ENCODE measurements at regions not wholly inside any gene's neighbourhood (a gene's known extent, or its start where the extent isn't known, plus 50 kb on each side); places are given as distances from the start of the nearest gene placed in this dataset.
A peak's percentile ranks its signal among the peaks of the same experiment; 100 is the strongest.

- 0 out of 2 replicates have a peak, but pooled peaks have one; percentile 0 for TF ChIP-seq ZBTB5 (IDR thresholded peaks at IDR 0.05)
- peak; percentile 81; the same call in 1 of the 2 replicates for TF ChIP-seq OTX1 (CRISPR knock-in tag; IDR thresholded peaks at IDR 0.05)
- TF ChIP-seq HMGXB4 (CRISPR knock-in tag; IDR thresholded peaks at IDR 0.05): no peak
- no peak for TF ChIP-seq PHB (CRISPR knock-in tag; IDR thresholded peaks at IDR 0.05)
- no peak for TF ChIP-seq SMC3 (conservative IDR thresholded peaks at IDR 0.05; ENCODE audit: insufficient read depth, low read depth, low read length)
- no peak for TF ChIP-seq ZBTB34 (CRISPR knock-in tag; IDR thresholded peaks at IDR 0.05)
- no peak for TF ChIP-seq TCF7 (IDR thresholded peaks at IDR 0.05; ENCODE audit: borderline replicate concordance)
- peak; percentile 34 for TF ChIP-seq CCNT2 (IDR thresholded peaks at IDR 0.05; ENCODE audit: borderline replicate concordance, extremely low read depth, insufficient read length, low read depth, low read length)
- TF ChIP-seq E2F8 (IDR thresholded peaks at IDR 0.05; ENCODE audit: low read depth, partially characterized antibody): peak; percentile 29
- 0 out of 2 replicates have a peak, but pooled peaks have one; percentile 25 for TF ChIP-seq MYNN (IDR thresholded peaks at IDR 0.05)
- TF ChIP-seq MYNN (CRISPR knock-in tag; IDR thresholded peaks at IDR 0.05): no peak
- no peak for TF ChIP-seq ZBTB8A (IDR thresholded peaks at IDR 0.05; ENCODE audit: partially characterized antibody)
- peak; percentile 58; the same call in 1 of the 2 replicates for TF ChIP-seq VEZF1 (CRISPR knock-in tag; IDR thresholded peaks at IDR 0.05)
- TF ChIP-seq FIP1L1 (IDR thresholded peaks at IDR 0.05; ENCODE audit: low read depth, low read length, poor library complexity, severe bottlenecking): no peak
- peak; percentile 92 for TF ChIP-seq BRD9 (IDR thresholded peaks at IDR 0.05; ENCODE audit: low read depth, partially characterized antibody)
- 0 out of 2 replicates have a peak, but pooled peaks have one; percentile 2 for TF ChIP-seq DEAF1 (CRISPR knock-in tag; IDR thresholded peaks at IDR 0.05)
- peak; percentile 87 for TF ChIP-seq TCF3 (CRISPR knock-in tag; IDR thresholded peaks at IDR 0.05)
These were observed 144.2 kb upstream of the CITED2 start (continued) for GRCh38 chr6:139518556-139519091.

Measured in K562 (cell line).